Heart right ventricle (tissue), 16 donors: ENCODE measurements at regions not wholly inside any gene's neighbourhood (a gene's known extent, or its start where the extent isn't known, plus 50 kb on each side); places are given as distances from the start of the nearest gene placed in this dataset.

Experiments
- ATAC-seq, 8 donors: fragments of 200-7000 bp; cut with Tn5 transposase; one replicate each; pipeline ENCODE4 v1.9.1; 2020; ENCODE audit warnings: mild to moderate bottlenecking in 8 of 8, moderate library complexity in 8 of 8, moderate number of reproducible peaks in 1 of 8
- DNase-seq, 2 donors: peaks; one replicate each; pipeline ENCODE4 v3.0.0-alpha.2; 2020
- H3K27ac ChIP-seq, 10 donors: fragments of 200-600 bp; sonication (generic) in 2 of 10; one replicate each; pipeline versions ENCODE4 v1.5.0 to v1.8.0; 2020 to 2022; ENCODE audit warnings: mild to moderate bottlenecking in 3 of 10
- H3K27me3 ChIP-seq, 7 donors: fragments of 200-600 bp; one replicate each; pipeline ENCODE4 v1.8.0; 2021 to 2022; ENCODE audit warnings: mild to moderate bottlenecking in 2 of 7
- H3K36me3 ChIP-seq, 9 donors: fragments of 200-600 bp; sonication (generic) in 1 of 9; one replicate each; pipeline versions ENCODE4 v1.5.0 to v1.8.0; 2020 to 2022; ENCODE audit warnings: mild to moderate bottlenecking in 2 of 9
- H3K4me1 ChIP-seq, 9 donors: fragments of 200-600 bp; sonication (generic) in 1 of 9; one replicate each; pipeline versions ENCODE4 v1.5.0 to v1.8.0; 2020 to 2022; ENCODE audit warnings: mild to moderate bottlenecking in 4 of 9
- H3K4me3 ChIP-seq, 10 donors: fragments of 200-600 bp; sonication (generic) in 2 of 10; one replicate each; pipeline versions ENCODE4 v1.5.0 to v1.8.0; 2020 to 2022; ENCODE audit warnings: mild to moderate bottlenecking in 7 of 10, moderate library complexity in 2 of 10
- H3K9me3 ChIP-seq, 11 donors: fragments of 200-600 bp in 10 of 11; sonication (generic) in 2 of 11; one replicate each; pipeline versions ENCODE4 v1.5.0 to v1.8.0; 2013 to 2022; ENCODE audit warnings: mild to moderate bottlenecking in 2 of 11, control low read depth in 1 of 11, moderate library complexity in 1 of 11
- CTCF ChIP-seq, 9 donors: fragments of 200-600 bp; sonication (generic) in 2 of 9; IDR thresholded peaks; one replicate each; pipeline versions ENCODE4 v1.5.0 to v1.8.0; 2021 to 2022; ENCODE audit warnings: antibody characterized with exemption in 9 of 9, mild to moderate bottlenecking in 5 of 9, moderate library complexity in 1 of 9
- WGBS, 2 donors: extraction: QIAGEN DNeasy Blood & Tissue Kit; methylation state at CpG; one replicate each; pipeline ENCODE4 v1.1.7; 2013; ENCODE audit warnings: inconsistent platforms in 1 of 2; 5-methylcytosine and 5-hydroxymethylcytosine counted together
- intact Hi-C, 10 donors: fragments of 100-400 bp; cut with DNase I; formaldehyde crosslinking; loops; one replicate each; pipeline versions ENCODE4 v1.11.1 to v1.14.2; 2022
- donor health status: Arrhythmogenic right ventricular cardiomyopathy.
- donor health status: ischemic (EF 13 %, LVEDD 7.1; RV severe dilation, severe dysfunction).
- donor health status: healthy with polysubstance abuse.
- donor health status: DM: no; HTN: yes; CAD: no.
- donor health status: DM: no; HTN: no; CAD: no.
- donor health status: ischemic (EF 25% LVEDD 6.9; RV normal size, moderate dysfunction).
- donor health status: ischemic (EF 25% LVEDD 5.7; RV mildly dilated, moderate dysfunction).
- donor health status: healthy.
- donor health status: DM: yes; HTN: yes; CAD: no.
- donor health status: Ischemic cardiomyopathy.
- donor health status: ischemic (EF 35%, LVEDD 5.7; RV mildly dilated, moderate dysfunction).
- donor health status: nonischemic (EF 11% LVEDD 7.7; RV severe dilation, severe dysfunction).
- donor health status: DM: yes; HTN: yes; CAD: no.
- donor health status: PGD.
- donor health status: ischemic (EF 29% LVEDD 5.4; RV normal size, mild dysfunction).
- donor health status: nonischemic (EF 23%, LVEDD 6.1; RV moderate dilation, normal function).

- Histone ChIP-seq H3K27ac (no peak overlapping the region), H3K27me3 (peaks cover 0 to 4% (median 0%) of the 10 kb centered on the region in 7 donors), H3K4me3 (no peak overlapping the region), H3K4me1 (peaks cover 0 to 11% (median 0%) of the 10 kb centered on the region in 9 donors), H3K36me3 (no peaks in the 10 kb centered on the region), H3K9me3 (no peaks in the 10 kb centered on the region)
- DNase-seq: no peak
- intact Hi-C loops: loop anchor here in 3 of 10 donors (5.0 to 10.0 kb wide), 3 partner anchors 204 to 269 kb away; no protein-coding TSS in a partner anchor
- ATAC-seq: peak in 1 of 8 donors; percentile 35
- 71 to 76% methylated on average over 14 of the region's 14 CpGs for WGBS, 2 donors
- TF ChIP-seq CTCF (IDR thresholded peaks at IDR 0.05): no peak
Measured at GRCh38 chr12:107400686-107401447, 284.7 kb upstream of the PWP1 start.

- intact Hi-C loops: loop anchor here in 3 of 10 donors (5.0 to 10.0 kb wide), 3 partner anchors 202 to 270 kb away; no protein-coding TSS in a partner anchor
- peaks cover 0 to 4% (median 0%) of the 10 kb centered on the region in 7 donors for H3K27me3 ChIP-seq
- H3K27ac ChIP-seq: no peak overlapping the region
- 71 to 79% methylated on average over 5 of the region's 5 CpGs for WGBS, 2 donors
- no peak overlapping the region for H3K4me3 ChIP-seq
- peaks cover 0 to 11% (median 0%) of the 10 kb centered on the region in 9 donors for H3K4me1 ChIP-seq
- H3K9me3 ChIP-seq: no peaks in the 10 kb centered on the region
- no peaks in the 10 kb centered on the region for H3K36me3 ChIP-seq
- ATAC-seq (no peak), DNase-seq (peak in 1 of 2 donors; percentile 17)
- peak in 7 of 9 donors; percentile 31 to 65 (median 46) for TF ChIP-seq CTCF (IDR thresholded peaks at IDR 0.05)
Measured at GRCh38 chr12:107402041-107403022, 283.3 kb upstream of the PWP1 start.

- DNase-seq: no peak
- intact Hi-C loops: loop anchor here in 3 of 10 donors (5.0 to 10.0 kb wide), 3 partner anchors 200 to 273 kb away; no protein-coding TSS in a partner anchor
- 51 to 52% methylated on average over 4 of the region's 4 CpGs for WGBS, 2 donors
- no peak overlapping the region for H3K4me3 ChIP-seq
- peak in 6 of 9 donors; percentile 6 to 55 (median 28) for TF ChIP-seq CTCF (IDR thresholded peaks at IDR 0.05)
- H3K27me3 ChIP-seq: peaks cover 0 to 2% (median 0%) of the 10 kb centered on the region in 7 donors
- peak in 3 of 8 donors; percentile 46 to 60 (median 49) for ATAC-seq
- H3K4me1 ChIP-seq: peaks cover 0 to 11% (median 0%) of the 10 kb centered on the region in 9 donors
- no peaks in the 10 kb centered on the region for H3K9me3 ChIP-seq
- no peak overlapping the region for H3K27ac ChIP-seq
- H3K36me3 ChIP-seq: no peaks in the 10 kb centered on the region
Measured at GRCh38 chr12:107404981-107405380, 280.6 kb upstream of the PWP1 start.

GRCh38 chr12:107405436-107405835 is 280.2 kb upstream of the PWP1 start:
- TF ChIP-seq CTCF (IDR thresholded peaks at IDR 0.05): no peak
- peak; percentile 29 to 83 (median 64) for ATAC-seq
- DNase-seq: peak; percentile 32 to 48
- intact Hi-C loops: loop anchor here in 3 of 10 donors (5.0 to 10.0 kb wide), 3 partner anchors 199 to 273 kb away; no protein-coding TSS in a partner anchor
- H3K9me3 ChIP-seq: no peaks in the 10 kb centered on the region
- H3K36me3 ChIP-seq: no peaks in the 10 kb centered on the region
- WGBS, 2 donors: 56 to 63% methylated on average over 7 of the region's 7 CpGs
- no peak overlapping the region for H3K27ac ChIP-seq
- H3K4me1 ChIP-seq: peaks cover 0 to 11% (median 0%) of the 10 kb centered on the region in 9 donors
- H3K27me3 ChIP-seq: peaks cover 0 to 2% (median 0%) of the 10 kb centered on the region in 7 donors
- no peak overlapping the region for H3K4me3 ChIP-seq
